Rectal smooth muscle tissue (tissue), 1 donor: ENCODE measurements at regions not wholly inside any gene's neighbourhood (a gene's known extent, or its start where the extent isn't known, plus 50 kb on each side); places are given as distances from the start of the nearest gene placed in this dataset.

Experiments
- H3K27ac ChIP-seq: one replicate; pipeline ENCODE4 v1.7.0; 2013; ENCODE audit warnings: low read depth, low read length, inconsistent platforms
- H3K27me3 ChIP-seq: one replicate; pipeline ENCODE4 v1.7.0; 2013; ENCODE audit warnings: low read length; ENCODE audit not compliant: control insufficient read depth, insufficient read depth
- H3K36me3 ChIP-seq: one replicate; pipeline ENCODE4 v1.7.0; 2013; ENCODE audit warnings: low read length; ENCODE audit not compliant: control insufficient read depth, insufficient read depth
- H3K4me1 ChIP-seq: one replicate; pipeline ENCODE4 v1.7.0; 2013; ENCODE audit warnings: low read length; ENCODE audit not compliant: control insufficient read depth, insufficient read depth
- H3K4me3 ChIP-seq: one replicate; pipeline ENCODE4 v1.7.0; 2013; ENCODE audit warnings: low read length
- H3K9ac ChIP-seq: one replicate; pipeline ENCODE4 v1.7.0; 2013; ENCODE audit warnings: low read length

DNA sequence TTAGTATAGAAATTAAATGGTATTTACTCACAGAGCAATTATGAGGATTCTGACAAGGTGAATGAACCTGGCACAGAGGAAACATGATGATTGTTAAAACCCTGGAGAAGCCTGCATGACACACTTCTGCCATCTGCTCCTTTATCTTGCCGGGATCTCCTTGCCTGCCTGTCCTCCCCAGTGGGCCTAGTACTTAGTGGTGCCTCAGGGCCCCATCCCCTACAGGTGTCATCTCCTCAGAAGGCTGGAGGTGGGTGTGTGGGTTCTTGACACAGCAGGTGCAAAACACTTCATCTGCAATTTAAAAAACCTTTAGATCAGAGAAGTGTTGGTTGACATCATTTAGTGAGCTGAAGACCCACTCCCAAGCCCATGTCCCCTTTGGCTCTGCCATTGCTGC is 261.2 kb downstream of the ADRA2A start:
- Histone ChIP-seq H3K4me1 (no peaks in the 10 kb centered on the region), H3K36me3 (no peaks in the 10 kb centered on the region), H3K27ac (no peak overlapping the region), H3K4me3 (no peak overlapping the region), H3K27me3 (no peaks in the 10 kb centered on the region), H3K9ac (no peak overlapping the region)

DNA sequence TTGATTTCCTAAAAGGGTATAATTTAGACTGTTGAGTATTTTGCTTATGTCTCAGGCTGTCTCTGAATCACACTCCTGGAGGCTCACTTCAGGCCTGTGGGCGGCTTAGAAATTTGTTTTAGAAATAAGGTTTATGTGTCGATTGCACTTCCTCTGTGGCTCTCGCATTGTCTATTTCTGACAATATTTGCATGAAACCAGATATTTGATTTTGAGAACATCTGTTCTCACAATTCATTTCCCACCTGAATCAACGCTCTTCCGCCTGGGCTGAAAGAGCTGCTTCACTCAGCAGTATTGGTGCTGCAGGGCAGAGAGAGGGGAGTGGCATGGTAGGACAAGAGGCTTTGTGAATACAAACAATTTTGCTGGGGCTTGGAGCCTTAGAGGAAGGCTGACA is 262.0 kb downstream of the ADRA2A start:
- H3K4me1 ChIP-seq, result no peaks in the 10 kb centered on the region
- no peak overlapping the region for H3K4me3 ChIP-seq

DNA sequence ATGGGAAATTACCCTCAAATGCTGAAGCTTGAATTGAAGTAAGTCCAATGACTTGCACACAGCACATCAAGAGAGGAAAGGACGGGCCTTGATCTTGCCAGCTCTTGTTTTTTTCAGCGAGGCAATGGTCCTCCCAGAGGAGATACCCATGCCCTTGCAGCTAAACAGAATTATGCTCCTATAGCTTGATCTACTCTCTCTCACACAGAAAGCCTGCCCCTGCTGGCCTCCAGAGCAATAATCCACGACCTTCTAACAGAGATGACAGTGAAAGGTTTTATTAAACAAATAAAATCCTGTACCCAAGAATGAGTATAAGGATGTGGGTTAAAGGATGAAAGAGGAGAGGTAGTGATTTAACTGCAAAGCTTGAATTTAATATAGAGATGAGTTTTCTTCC is 268.0 kb downstream of the ADRA2A start:
- H3K36me3 ChIP-seq, result no peaks in the 10 kb centered on the region
- no peak overlapping the region for H3K9ac ChIP-seq
- no peaks in the 10 kb centered on the region for H3K4me1 ChIP-seq
- H3K27me3 ChIP-seq, result no peaks in the 10 kb centered on the region
- H3K27ac ChIP-seq, result no peak overlapping the region
- H3K4me3 ChIP-seq, result no peak overlapping the region

More for the DNA sequence above, 262.0 kb downstream of the ADRA2A start:
- no peak overlapping the region for H3K9ac ChIP-seq
- no peak overlapping the region for H3K27ac ChIP-seq
- H3K27me3 ChIP-seq, result no peaks in the 10 kb centered on the region
- H3K36me3 ChIP-seq, result no peaks in the 10 kb centered on the region

DNA sequence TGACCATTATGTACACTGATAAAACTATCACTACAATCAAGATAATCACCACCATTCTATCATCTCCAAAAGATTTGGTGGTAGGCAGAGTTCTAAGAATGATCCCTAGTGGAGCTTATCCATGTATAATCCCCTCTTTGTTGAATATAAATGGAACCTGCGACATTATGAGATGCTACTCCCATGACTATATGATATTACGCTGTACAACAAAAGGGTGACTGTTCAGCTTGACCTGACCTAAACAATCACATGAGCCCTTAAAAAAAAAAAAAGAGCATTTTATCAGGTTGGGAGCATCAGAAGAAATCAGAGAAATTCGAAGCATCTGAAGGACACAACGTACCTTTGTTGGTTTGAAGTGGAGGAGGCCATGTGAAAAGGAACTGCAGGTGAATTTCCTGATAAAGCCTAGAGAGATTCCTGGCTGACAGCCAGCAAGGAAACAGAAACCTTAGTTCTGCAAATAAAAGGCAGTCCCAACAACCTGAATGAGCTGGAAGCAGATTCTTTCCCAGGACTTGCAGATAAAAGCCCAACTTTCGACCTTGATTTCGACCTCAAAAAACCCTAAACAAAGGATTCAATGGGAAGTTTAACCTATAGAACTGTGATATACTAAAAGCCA is 270.7 kb downstream of the ADRA2A start:
- Histone ChIP-seq H3K4me1 (no peaks in the 10 kb centered on the region), H3K36me3 (no peaks in the 10 kb centered on the region), H3K4me3 (no peak overlapping the region), H3K27me3 (no peaks in the 10 kb centered on the region), H3K9ac (no peak overlapping the region), H3K27ac (no peak overlapping the region)

DNA sequence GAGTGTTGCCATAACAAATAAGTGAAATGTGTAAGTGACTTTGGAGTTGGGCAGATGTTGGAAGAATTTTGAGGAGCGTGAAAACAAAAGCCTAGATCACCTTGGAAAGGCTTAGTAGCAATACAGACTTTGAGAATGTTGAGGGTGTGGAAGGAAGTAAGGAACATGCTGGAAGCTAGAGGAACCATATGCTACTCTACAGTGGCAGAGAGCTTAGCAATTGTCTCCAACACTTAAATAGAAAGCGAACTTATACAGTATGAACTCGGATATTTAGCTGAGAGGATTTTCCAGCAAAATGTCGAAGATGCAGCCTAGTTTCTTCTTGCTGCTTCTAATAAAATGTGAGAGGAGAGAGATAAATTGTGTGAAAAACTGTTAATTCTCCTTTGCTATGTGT is 271.2 kb downstream of the ADRA2A start:
- no peak overlapping the region for H3K9ac ChIP-seq
- H3K27ac ChIP-seq, result no peak overlapping the region
- no peaks in the 10 kb centered on the region for H3K27me3 ChIP-seq
- H3K4me1 ChIP-seq, result no peaks in the 10 kb centered on the region
- no peaks in the 10 kb centered on the region for H3K36me3 ChIP-seq
- H3K4me3 ChIP-seq, result no peak overlapping the region

DNA sequence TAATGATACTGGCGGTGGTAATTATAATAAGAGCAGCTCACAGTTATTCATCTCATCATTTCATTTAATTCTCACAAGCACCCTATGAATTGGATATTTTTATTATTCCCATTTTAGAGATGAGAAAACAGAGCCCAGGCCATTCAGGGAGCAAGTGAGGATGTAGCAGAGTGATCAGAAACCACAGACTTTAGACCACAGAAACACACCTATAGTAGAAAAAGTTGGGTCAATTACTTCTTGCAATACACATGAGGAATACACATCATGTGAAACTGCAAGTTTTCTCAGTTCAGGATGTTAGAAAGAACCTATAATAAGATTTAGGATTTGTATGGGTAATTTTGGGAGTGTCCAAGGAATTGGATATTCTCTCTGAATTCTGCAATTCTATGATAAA is 278.0 kb downstream of the ADRA2A start:
- Histone ChIP-seq H3K36me3 (no peaks in the 10 kb centered on the region), H3K4me1 (no peaks in the 10 kb centered on the region), H3K27ac (no peak overlapping the region), H3K27me3 (no peaks in the 10 kb centered on the region), H3K9ac (no peak overlapping the region), H3K4me3 (no peak overlapping the region)

DNA sequence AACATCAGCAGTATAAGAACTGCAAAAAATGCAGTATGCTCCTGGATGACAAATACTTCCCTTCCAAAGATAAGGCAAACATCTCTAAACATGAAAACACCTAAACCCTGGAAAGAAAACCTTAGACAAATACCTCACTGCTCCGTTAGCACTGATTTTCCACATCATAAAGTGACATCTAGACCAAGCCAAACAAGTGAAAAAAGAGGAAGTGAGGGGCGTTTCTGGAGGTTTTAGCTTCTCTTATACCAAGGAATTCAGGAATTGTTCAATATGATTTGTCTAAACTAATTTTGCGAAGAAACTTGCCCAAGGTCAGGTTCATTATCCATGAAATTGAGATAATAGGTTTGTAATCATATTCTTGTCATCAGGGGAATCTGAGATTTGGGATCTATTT is 279.7 kb downstream of the ADRA2A start:
- Histone ChIP-seq H3K4me1 (no peaks in the 10 kb centered on the region), H3K27me3 (no peaks in the 10 kb centered on the region), H3K4me3 (no peak overlapping the region)

DNA sequence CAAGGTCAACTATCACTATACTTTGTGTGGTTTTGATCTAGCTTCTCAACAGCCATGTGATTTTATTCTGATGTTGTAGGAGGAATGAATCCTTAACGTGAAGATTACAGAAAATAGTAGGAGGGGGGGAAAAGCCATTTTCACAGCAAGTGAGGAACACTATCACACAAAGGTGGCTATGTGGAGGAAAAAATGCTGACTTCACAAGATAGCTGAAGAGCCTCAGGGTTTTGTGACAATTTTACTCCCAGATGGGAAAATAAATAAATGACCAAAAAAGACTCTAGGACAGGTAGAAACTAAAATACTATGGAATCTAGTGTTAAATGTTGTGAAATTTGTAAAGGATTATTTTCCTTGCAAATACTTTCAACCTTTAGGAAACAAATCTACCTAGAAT is 281.0 kb downstream of the ADRA2A start:
- Histone ChIP-seq H3K4me3 (no peak overlapping the region), H3K27me3 (no peaks in the 10 kb centered on the region), H3K9ac (no peak overlapping the region), H3K4me1 (no peaks in the 10 kb centered on the region), H3K27ac (no peak overlapping the region), H3K36me3 (no peaks in the 10 kb centered on the region)

More for the DNA sequence above, 279.7 kb downstream of the ADRA2A start:
- no peaks in the 10 kb centered on the region for H3K36me3 ChIP-seq
- H3K9ac ChIP-seq, result no peak overlapping the region
- H3K27ac ChIP-seq, result no peak overlapping the region

DNA sequence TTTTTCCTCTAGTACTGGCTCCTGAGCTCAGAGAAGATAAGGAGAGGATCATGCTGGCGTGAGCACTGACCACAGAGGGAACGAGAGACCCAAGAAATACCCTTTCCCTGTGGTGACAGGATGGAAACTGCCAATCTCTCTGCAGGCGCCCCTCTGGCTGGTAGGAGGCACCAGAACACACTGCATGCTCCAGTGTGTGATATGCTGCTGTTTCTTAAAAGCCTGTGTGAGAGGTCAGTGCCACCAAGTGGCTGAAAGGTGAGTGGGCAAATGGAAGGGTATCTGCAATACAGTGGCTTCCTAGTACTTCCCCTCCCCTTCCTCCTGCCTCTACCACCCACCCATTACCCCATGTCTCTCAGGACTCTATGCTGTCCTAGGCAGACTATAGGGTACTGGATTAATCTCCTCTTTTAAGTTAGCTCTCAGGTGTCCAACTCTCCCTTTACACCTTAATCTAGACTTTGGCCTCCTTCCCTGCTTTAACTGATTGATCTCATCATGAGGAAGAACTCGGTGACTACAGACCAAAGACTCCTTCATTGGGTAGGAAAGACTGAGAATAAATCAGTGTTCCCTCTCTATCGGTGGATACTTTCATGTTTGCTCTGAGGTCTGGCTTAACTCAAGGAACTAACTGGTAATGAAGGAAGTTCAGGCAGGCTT is 283.6 kb downstream of the ADRA2A start:
- H3K27me3 ChIP-seq, result no peaks in the 10 kb centered on the region

DNA sequence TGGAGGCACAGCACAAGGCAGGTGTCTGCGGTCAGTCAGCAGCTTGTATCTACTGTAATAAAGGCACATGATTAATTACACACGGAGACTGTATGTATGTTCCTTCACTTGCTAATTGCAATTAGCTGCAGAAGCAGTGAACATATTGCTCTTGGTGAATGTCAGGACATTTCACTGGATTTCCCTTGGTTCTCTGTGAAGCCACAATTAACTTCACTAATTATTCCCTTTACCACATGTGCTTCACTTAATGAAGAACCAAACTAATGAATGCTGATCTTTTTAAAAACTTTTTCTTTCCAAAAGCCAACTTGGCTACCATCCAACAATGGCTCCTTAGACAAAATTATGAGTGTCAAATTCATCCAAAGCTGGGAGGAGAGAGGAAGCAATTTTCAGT is 290.7 kb downstream of the ADRA2A start:
- Histone ChIP-seq H3K36me3 (no peaks in the 10 kb centered on the region), H3K4me1 (no peaks in the 10 kb centered on the region), H3K27me3 (no peaks in the 10 kb centered on the region), H3K9ac (no peak overlapping the region), H3K27ac (no peak overlapping the region), H3K4me3 (no peak overlapping the region)

More for the DNA sequence above, 283.6 kb downstream of the ADRA2A start:
- Histone ChIP-seq H3K9ac (no peak overlapping the region), H3K36me3 (no peaks in the 10 kb centered on the region), H3K27ac (no peak overlapping the region), H3K4me1 (no peaks in the 10 kb centered on the region), H3K4me3 (no peak overlapping the region)

DNA sequence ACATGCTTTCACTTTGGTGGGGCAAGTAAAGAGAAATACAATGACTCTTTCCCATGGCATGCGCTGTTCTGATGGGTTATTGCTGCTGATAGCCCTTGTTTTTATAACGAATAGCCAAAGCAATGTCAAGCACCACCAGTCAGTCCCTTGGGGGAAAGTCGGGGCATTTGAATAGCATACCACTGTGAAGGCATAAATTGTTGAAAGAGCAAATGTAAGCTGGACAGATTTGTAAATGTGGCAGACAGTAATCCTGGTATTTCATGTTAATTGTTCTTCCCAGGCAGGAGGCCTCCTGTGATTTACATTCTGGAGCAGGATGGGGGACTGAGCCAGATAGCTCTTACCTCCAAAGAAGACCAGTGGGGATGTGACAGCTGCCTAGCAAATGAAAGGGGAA is 293.3 kb downstream of the ADRA2A start:
- Histone ChIP-seq H3K27me3 (no peaks in the 10 kb centered on the region), H3K36me3 (no peaks in the 10 kb centered on the region), H3K9ac (no peak overlapping the region), H3K27ac (no peak overlapping the region), H3K4me3 (no peak overlapping the region), H3K4me1 (no peaks in the 10 kb centered on the region)

DNA sequence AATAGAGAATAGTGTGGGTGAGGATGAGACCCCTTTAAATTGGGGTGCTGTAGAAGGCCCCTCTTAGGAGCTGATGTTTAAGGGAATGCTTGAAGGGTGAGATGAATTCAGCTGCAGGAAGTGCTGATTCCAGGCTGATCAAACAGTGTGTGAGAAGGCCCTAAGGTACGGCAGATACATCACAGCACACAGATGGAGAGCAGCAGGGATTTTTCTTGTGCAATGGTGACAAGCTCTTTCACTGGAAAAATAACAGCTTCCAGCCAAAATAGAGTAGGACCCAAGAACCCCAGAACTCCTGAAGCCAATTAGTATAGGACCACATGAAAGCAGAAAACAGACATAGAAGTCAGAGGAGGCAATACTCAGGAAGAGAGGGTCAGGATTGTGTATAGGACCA is 296.9 kb downstream of the ADRA2A start:
- no peak overlapping the region for H3K9ac ChIP-seq
- no peaks in the 10 kb centered on the region for H3K36me3 ChIP-seq

DNA sequence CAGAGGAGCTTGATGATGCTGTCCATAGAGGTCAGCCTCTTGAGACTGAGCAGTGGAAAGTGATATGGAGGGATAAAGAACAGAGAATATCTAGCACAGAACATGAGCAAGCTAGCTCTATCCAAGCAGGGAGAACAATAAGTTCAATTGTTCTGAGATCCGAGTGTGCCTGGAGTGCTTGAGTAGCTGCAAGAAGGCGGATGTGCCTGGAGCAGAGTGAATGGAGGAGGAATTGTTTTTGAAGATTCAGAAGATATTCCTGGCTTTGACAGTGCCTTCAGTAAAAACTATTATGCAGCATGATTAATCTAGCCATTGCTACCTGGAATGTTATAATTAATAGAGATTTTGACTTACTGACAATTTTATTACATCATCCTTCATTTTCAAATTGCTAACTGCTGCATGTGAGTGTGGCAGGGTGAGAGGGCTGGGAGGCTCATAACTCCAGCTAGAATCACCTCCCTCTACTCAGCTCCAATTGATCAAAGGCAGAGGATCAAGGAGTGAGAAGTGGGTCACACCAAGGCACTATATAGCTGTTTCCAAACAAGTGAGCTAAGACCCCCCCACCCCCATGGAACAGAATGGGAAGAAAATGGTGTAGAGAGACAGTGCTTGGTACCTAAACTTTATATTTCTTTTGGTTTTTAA is 302.8 kb downstream of the ADRA2A start:
- Histone ChIP-seq H3K27ac (no peak overlapping the region), H3K4me1 (no peaks in the 10 kb centered on the region), H3K4me3 (no peak overlapping the region), H3K36me3 (no peaks in the 10 kb centered on the region), H3K27me3 (no peaks in the 10 kb centered on the region), H3K9ac (no peak overlapping the region)

More for the DNA sequence above, 296.9 kb downstream of the ADRA2A start:
- Histone ChIP-seq H3K4me1 (no peaks in the 10 kb centered on the region), H3K27ac (no peak overlapping the region), H3K27me3 (no peaks in the 10 kb centered on the region), H3K4me3 (no peak overlapping the region)
